Umbilical cord (tissue), 1 donor: ENCODE measurements at regions not wholly inside any gene's neighbourhood (a gene's known extent, or its start where the extent isn't known, plus 50 kb on each side); places are given as distances from the start of the nearest gene placed in this dataset.
"Not testable (repeated sequence)": the region's sequence is repeated elsewhere in the genome, so short reads cannot be mapped to it uniquely, and the experiment has no call there.

Source experiments
- DNase-seq: peaks from one replicate; pipeline ENCODE4 v3.0.0-alpha.2; 2015; ENCODE audit warnings: low spot score

DNA sequence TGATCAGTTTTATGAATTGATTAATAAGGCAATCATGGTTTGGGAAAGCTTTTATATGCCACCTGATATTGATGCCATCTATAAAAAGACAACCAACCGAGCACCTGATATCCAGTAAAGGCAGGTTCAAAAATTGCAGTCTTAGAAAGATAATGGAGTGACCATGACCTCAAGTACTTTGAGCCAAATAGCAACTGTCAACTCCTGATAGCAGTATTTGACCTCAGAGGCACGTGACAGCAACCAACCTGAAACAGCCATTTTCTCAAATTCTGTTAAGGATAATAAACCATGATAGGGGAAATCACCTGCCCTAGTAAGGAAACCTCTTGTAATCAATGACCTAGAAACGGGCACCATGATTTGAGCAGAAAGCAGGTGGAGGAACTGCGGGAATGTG is 77.1 kb upstream of the NFE2L3 start:
- no peak for DNase-seq

DNA sequence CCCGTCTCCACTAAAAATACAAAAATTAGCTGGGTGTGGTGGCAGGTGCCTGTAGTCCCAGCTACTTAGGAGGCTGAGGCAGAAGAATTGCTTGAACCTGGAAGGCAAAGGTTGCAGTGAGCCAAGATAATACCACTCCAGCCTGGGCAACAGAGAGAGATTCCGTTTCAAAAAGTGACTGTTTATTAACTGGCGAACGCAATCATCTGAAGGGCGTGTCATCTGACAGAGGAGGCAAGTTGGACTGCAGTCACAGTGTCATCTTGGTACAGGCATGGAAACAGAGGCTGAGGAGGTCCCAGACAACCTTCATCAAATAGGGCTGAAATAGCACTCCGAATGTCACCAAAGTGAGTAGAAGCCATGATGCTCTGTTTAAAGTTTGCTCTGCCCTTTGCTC is 75.3 kb upstream of the NFE2L3 start:
- DNase-seq = no peak

DNA sequence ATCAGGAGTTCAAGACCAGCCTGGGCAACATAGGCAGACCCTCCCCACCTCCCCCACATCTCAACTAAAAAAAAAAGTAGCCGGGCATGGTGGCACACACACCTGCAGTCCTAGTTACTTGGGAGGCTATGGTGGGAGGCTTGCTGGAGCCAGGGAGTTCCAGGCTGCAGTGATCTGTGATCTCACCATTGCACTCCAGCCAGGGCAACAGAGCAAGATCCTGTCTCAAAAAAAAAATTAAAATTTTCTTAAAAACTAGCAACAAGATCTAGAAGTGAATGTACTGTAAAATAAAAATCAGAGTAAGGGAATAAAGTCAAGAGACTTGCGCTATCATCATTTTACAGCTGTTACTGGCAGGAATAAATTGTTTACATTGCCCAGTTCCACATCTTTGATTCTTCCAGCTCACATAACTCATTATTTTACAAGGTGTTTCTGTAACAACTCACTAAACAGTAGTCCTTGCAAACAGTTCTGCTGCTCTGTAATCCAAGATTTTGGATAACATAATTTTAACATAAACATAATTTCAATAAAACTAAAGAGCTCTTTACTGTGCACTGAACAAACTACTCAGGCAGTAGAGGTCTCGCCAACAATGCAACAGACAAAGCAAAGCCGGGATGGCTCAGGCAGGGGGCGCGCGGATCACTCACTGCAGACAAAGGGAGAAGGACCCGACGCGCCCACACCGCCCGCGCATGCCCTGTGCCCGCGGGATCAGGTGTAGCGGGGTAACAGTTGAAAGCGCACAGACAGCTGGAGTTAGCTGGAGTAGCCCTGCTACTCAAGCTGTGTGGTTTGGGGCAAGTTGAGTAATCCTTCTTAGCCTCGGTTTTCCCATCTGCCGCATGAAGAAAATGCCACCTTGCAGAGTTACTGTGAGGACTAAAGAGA is 73.3 kb upstream of the NFE2L3 start:
- peak; percentile 53 for DNase-seq

DNA sequence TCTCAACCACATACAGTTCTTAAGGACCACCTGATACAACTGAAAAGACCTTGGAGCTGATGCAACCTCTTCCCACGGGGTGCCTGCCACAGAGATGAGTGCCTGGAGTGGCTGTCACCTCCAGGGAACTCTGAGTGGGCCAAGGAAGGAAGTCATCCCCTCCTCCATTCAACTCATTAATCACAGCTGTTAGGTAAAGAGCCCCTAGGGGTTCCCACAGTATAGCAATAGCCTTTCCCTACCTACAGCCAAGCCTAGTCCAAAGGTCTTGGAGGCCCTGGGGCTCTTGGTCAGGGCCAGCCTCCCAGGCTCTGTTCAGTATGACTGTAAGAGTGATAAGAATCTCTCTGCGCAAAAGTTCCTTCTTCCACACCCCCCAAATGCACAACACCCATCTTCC is 70.4 kb upstream of the NFE2L3 start:
- no peak for DNase-seq

DNA sequence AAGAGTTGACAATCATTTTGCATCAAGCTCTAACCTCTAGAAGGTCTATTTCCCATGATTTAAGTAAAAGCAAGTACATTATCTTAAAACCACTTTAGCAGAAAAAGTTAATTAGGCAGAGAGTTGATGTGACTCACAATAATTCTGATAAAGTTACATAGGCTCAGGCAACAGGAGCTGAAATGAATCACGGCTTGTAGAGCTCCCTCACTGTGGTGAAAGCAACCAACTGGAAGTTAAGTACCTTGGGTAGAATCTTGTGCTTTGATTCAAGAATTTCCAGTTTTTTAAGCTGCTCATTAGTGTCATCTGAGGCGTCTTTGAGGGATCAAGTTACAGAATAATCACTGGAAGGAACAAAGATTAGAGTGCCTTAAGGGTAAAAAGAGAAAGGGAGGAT is 68.9 kb upstream of the NFE2L3 start:
- DNase-seq = peak; percentile 55

DNA sequence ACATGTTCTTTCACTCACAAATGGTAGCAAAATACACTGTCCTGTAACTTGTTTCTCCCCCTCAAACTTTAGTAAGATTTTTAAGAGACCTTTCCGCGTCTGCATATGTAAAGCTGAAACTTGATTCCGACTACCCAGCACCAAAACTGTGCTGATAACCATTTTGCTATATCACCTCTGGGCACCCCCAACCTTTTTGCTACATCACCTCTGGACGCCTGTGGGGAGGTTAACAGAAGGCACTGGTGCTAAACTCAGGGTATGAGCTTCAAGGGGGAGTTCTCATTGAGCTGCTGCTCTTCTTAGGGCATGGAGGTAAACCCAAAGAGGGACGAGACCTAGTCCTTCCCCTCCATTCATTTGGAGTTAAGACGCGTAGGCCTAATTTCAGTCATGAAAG is 67.6 kb upstream of the NFE2L3 start:
- no peak for DNase-seq

DNA sequence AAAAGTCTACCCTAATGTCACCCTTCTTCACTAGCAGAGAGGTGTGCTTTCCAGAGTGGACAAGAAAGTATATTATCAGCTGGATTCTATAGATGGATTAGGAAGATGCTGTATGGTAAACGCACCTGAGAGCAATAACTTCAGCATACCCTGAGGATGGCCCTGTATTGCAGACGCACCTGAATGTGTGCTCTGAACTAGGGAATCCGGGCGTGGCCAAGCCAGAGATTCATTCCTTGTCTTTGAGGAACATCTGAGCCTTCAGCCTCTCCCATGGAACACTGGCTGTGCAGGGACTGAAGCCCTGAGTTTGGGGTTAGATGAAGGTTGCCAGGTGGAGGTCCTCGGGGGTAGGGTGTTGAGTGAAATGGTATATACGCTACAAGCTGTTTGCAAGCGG is 66.2 kb upstream of the NFE2L3 start:
- no peak for DNase-seq

DNA sequence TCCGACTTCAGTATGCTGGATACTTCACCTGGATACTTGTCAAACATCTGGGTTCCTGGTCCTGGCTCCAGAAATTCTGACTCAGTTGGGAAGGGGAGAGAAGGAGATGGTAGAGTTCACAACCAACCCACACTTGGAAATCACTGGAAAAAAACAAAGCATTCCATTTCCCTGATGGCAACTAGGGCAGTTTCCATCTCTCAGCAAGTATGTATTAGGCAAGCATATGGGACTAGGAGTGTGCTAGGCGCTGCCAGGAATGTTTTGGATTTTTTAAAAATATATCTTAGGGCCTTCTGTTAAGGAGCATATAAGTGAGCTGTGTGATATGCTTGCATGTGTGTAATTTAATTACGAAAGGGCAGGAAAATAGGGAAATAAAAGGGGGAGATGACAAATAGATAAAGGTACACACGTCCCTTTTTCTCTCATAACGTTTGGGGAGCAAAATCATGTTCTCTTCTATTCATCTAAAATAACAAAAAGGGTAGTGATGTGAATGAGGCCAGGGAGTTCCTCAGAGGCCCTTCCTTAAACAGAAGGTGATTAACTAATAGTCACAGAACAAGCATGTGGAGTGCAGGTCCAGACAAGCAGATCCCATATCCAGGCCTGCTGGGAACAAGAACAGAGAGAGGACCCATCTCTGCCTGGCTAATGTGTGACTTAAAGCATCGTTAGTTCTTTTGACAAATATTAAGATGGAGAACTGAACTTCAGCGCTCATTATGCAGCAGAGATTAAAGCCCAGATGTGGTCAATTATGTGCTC is 64.5 kb upstream of the NFE2L3 start:
- no peak for DNase-seq

DNA sequence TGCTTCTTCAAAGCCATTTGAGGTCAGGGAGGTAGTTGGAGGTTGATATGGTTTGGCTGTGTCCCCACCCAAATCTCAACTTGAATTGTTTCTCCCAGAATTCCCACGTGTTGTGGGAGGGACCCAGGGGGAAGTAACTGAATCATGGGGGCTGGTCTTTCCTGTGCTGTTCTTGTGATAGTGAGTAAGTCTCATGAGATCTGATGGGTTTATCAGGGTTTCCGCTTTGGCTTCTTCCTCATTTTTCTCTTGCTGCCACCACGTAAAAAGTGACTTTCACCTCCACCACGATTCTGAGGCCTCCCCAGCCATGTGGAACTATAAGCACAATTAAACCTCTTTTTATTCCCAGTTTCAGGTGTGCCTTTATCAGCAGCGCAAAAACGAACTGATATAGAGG is 62.5 kb upstream of the NFE2L3 start:
- not testable (repeated sequence) for DNase-seq

DNA sequence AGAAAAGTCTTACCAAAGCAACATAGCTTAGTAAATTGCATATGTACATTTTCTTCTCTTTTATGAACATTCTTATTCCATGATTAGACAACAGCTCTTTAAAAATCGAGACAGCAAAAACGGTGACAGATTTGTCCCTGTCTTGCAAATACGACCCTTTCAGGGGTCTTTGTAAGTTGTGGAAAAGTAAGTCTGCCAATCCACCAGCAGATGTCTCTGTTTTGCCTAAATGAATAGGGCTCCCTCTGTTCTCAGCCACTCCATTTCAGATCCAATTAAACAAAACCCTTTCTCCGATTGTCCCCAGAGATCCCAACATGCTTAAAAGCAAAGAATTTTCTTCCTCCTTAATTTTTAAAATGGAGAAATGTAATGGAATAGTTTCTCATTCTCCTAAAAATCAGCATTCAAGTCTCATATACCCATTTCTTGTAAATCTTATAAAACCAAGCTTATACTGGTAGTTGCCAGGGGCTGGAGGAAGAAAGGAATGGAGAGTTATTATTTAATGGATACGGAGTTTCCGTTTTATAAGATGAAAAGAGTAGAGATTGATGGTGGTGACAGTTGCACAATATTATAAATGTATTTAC is 61.0 kb upstream of the NFE2L3 start:
- peak; percentile 73 for DNase-seq

DNA sequence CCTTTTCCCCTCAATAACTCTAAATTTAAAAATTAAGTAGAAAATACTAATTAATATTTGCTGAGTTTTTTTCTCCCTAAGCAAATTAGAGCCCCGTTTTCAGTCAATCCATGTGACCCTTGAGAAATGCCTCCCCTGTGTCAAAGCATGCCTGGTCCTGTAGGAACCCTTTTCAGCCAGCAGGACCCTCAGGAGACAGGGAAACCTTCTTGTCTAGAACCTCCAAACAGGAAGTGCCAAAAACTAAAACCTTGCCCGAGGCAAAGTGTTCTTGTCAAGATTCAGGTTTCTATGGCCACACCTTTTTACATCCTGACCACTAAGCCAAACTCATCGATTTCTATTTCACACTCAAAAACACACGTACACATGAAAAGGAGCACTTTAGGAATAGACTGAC is 60.1 kb upstream of the NFE2L3 start:
- DNase-seq = no peak

DNA sequence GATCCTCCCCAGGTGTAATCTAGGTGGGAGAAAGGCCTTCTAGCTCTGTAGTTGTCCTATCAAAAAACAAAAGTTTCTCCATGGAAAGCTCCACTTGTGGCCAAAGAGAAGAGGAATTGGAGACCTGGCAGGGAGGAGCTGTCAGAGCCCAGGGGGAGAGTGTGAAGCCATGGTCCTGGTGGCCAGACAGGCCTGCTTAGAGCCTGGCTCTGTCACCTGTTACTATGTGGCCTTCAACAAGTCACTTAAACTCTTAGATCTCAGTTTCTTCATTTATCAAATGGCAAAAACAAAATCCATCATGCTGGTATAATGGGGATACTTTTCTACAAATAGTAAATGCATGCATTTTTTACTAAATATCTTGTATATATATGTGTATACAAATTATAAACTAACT is 59.0 kb upstream of the NFE2L3 start:
- DNase-seq = no peak

DNA sequence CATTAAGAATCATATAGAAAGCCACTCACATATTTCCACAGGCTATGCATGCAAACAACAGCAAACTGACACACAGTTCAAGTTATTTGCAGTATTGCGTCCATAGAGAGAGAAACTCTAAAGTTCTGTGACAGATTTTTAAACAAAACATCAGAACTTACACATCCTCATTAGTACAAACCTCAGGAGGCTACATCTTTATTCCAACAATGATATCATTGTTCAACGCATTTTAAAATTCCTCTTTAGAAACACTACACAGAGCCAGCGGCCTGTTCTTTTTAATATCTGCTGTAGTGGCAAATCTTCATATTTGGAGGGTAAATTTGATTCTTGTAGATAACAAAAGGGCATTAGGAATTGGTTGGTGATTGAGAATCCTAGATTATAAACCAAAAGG is 55.9 kb upstream of the NFE2L3 start:
- no peak for DNase-seq

DNA sequence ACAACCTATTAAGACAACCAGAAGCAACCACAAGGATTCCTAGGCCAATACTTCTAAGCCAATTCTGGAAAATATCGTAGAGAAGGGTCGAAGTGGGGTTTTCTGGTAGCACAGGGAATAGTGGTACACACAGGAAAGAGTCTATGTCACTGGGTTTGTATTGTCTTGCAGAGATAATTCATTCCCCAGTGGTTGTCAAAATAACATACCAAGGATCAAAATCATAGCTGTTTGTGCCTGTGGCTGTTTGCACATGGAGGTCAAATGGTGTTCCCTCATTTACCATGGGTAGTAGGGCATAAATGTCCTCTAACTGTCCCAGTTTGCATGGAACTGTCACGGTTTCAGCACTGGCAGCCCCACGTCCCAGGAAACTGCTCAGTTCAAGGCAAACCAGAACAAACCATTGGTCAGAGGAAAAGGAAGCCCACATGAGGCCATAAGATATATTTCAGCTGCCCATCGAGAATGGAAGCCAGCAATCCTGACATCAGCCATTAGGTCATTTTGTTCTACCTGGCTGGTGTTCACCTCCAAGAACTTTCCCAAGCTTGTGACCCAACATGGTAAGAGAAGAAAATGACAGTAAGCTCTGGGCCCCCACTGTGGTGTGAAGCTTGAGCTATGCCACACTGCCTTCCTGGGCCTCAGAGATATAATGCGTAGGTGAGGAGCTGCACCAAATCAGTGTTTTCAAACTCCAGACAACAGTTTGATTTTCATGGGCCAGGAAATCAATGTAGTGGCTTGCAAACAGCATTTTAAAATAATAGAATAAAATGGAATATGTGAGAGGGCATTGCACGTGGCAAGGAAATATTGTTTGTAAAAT is 53.9 kb upstream of the NFE2L3 start:
- no peak for DNase-seq

DNA sequence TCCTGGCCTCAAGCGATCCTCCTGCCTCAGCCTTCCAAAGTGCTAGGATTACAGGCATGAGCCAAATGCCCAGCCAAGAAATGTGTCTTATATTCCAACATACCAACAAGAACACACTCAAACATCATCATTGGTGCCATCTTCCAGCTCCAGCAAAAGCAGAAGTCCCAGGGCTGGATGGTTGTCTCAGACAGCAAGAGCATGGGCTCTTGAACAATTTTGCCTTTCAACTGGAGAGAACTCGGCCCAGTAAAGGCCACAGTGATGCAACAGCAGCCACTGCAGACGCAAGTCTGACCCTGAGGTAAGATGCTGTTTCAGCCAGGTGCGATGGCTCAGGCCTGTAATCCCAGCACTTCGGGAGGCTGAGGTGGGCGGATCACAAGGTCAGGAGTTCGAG is 52.8 kb upstream of the NFE2L3 start:
- no peak for DNase-seq

DNA sequence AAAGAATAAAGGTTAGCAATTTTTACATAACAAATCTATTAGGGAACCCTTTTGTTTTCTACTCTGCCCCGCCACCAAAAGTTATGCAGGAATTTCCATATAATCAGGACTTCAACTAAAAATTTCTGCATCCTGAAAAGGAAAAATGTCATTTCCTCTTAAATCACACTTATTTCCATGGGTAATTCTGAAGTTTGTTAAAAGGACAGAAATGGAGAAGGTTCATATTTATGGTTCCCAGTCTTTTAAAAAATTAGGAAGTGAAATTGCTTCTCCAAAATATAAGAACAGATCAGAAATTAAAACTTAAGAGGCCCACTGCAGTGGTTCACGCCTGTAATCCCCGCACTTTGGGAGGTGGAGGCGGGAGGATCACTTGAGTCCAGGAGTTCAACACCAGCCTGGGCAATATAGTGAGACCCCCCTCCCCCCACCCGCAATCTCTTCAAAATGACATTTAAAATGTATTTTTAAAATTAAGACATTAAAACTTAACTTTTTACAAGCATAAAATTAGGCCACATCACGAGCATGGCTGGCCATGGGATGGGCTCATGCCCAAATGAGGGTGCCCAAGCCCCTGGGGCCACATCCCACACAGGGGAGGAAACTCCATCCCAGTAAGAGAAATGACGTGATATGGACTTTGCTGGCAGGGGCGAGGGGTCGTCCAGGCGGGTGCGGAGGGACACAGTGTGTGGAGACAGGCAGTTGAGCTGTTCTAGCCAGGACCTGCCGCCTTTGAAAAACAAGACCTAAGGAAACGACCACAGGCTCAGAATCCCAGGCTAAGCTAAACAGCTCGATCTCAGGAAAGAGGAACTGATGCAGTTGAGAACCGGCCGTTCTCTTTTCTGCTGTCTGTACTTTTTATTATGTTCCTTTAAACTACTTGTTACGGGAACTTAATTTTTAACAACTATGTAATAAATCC is 51.3 kb upstream of the NFE2L3 start:
- peak; percentile 34 for DNase-seq

DNA sequence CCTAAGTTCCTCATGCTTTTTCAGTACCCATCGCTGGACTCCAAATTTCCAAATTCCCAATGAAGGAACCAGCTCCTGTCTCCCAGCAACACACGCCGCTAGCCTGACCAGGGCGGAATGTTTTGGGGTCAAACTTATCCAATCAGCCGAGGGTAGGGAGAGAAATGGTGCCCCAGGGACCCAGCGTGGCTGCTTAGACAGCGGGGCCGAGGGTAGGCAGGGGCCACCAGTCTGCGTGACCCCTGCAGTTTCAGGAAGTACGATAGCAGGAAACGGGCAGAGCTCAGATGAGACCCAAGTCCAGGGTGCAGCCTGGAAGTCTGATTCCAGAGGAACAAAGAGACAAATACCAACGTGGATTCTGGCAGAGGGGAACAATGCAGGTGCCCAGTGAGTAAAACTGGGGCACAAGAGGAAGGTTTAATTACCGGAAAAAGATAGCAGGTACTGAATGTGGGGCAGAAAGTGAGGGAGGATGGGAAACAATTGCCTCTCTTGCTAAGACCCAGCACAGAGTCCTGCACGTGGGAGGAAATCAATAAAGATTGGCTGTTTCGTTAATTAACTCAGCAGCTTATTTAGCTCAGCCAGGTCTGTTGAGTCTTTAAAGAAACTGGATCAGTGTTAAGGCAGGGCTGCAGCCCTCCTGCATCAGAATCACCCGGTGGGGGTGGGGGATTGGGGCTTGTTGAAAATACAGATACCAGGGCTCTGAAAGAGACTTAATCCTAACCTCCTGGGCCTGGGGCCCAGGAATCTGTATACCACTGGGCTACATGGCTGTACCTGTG is 50.4 kb upstream of the NFE2L3 start:
- peak; percentile 17 for DNase-seq

DNA sequence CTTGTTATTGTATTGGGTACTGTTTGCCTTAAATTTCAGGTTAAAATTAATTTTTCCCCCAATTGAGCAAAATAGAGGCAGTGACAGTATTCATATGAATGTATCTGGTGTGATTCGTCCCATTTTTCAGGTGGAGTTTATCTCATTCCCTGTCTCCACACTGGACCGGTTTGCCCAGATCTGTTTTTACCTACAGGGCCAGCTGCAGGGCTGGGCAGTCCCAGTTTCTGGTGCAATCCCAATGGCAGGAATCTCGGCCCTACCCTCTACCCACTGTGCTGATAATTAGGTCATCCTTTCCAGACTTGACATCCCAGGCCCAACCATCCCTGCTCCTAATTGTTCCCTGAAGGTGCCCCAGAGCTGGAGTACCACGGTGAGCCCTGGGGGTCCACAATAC is 49.8 kb upstream of the NFE2L3 start:
- DNase-seq = no peak
